Keratinocyte (primary cell): ENCODE measurements at regions not wholly inside any gene's neighbourhood (a gene's known extent, or its start where the extent isn't known, plus 50 kb on each side); places are given as distances from the start of the nearest gene placed in this dataset.

Experiments used
- DNase-seq: peaks from one replicate; pipeline ENCODE4 v3.0.0-alpha.2; 2011; ENCODE audit warnings: low read depth, missing footprints, low spot score
- FAIRE-seq: peaks from 2 replicates; lab custom pipeline; 2011; peaks lifted over from hg19 to GRCh38; lab: Jason Lieb, UNC
- H2AFZ ChIP-seq: 2 replicates; pipeline ENCODE4 v1.6.0; 2012; ENCODE audit warnings: low read length, control low read depth, inconsistent platforms; ENCODE audit not compliant: control insufficient read depth
- H3K27ac ChIP-seq: 2 replicates; pipeline ENCODE4 v1.5.1; 2011; ENCODE audit warnings: low read length; ENCODE audit not compliant: control insufficient read depth, insufficient read depth
- H3K27me3 ChIP-seq: 3 replicates; pipeline ENCODE4 v1.6.0; 2011; ENCODE audit warnings: low read length; ENCODE audit not compliant: control insufficient read depth, insufficient read depth; ENCODE audit errors: extremely low read depth
- H3K36me3 ChIP-seq, 2 experiments: 2 replicates in 1 of 2; 3 replicates in 1 of 2; pipeline ENCODE4 v1.5.1; 2011; ENCODE audit warnings: low read length in 2 of 2, mild to moderate bottlenecking in 1 of 2; ENCODE audit not compliant: control insufficient read depth in 2 of 2, insufficient read depth in 2 of 2; ENCODE audit errors: extremely low read depth in 1 of 2
- H3K4me1 ChIP-seq: 3 replicates; pipeline ENCODE4 v1.5.1; 2011; ENCODE audit warnings: low read length; ENCODE audit not compliant: control insufficient read depth, insufficient read depth; ENCODE audit errors: extremely low read depth
- H3K4me2 ChIP-seq: 3 replicates; pipeline ENCODE4 v1.6.0; 2011; ENCODE audit warnings: low read depth, low read length; ENCODE audit not compliant: control insufficient read depth, insufficient read depth; ENCODE audit errors: extremely low read depth
- H3K4me3 ChIP-seq, 3 experiments: fragments of 200-600 bp in 1 of 3; sonication (generic) in 1 of 3; 2 replicates in 2 of 3; 3 replicates in 1 of 3; pipeline ENCODE4 v1.5.1; 2011 to 2016; ENCODE audit warnings: low read length in 3 of 3, mild to moderate bottlenecking in 3 of 3, control low read depth in 2 of 3, inconsistent platforms in 1 of 3, low read depth in 1 of 3, mixed read lengths in 1 of 3, mixed run types in 1 of 3, moderate library complexity in 1 of 3; ENCODE audit not compliant: control insufficient read depth in 2 of 3, insufficient read depth in 2 of 3; ENCODE audit errors: extremely low read depth in 1 of 3
- H3K79me2 ChIP-seq: 2 replicates; pipeline ENCODE4 v1.6.0; 2012; ENCODE audit warnings: low read length; ENCODE audit not compliant: control insufficient read depth, insufficient read depth
- H3K9ac ChIP-seq: 3 replicates; pipeline ENCODE4 v1.6.0; 2011; ENCODE audit warnings: low read length; ENCODE audit not compliant: control insufficient read depth, insufficient read depth; ENCODE audit errors: extremely low read depth
- H3K9me1 ChIP-seq: 3 replicates; pipeline ENCODE4 v1.6.0; 2011; ENCODE audit warnings: low read length; ENCODE audit not compliant: control insufficient read depth, insufficient read depth; ENCODE audit errors: extremely low read depth
- H3K9me3 ChIP-seq: 2 replicates; pipeline ENCODE4 v1.5.1; 2012; ENCODE audit warnings: low read depth, low read length; ENCODE audit not compliant: control insufficient read depth
- H4K20me1 ChIP-seq: 3 replicates; pipeline ENCODE4 v1.6.0; 2011; ENCODE audit warnings: low read length; ENCODE audit not compliant: control insufficient read depth, insufficient read depth; ENCODE audit errors: extremely low read depth
- CTCF ChIP-seq, 3 experiments: IDR thresholded peaks in 1 of 3; conservative IDR thresholded peaks in 1 of 3; optimal IDR thresholded peaks in 1 of 3; 2 replicates in 2 of 3; 3 replicates in 1 of 3; pipeline versions ENCODE3 to v1.5.1; 2011; ENCODE audit warnings: low read length in 3 of 3, mild to moderate bottlenecking in 3 of 3, moderate library complexity in 2 of 3, control low read depth in 1 of 3, inconsistent platforms in 1 of 3; ENCODE audit not compliant: insufficient read depth in 2 of 3; ENCODE audit errors: extremely low read depth in 1 of 3
- EZH2 ChIP-seq: IDR thresholded peaks from one replicate; pipeline ENCODE4 v1.6.1; 2012; ENCODE audit warnings: inconsistent platforms, mild to moderate bottlenecking, low read length, moderate library complexity
- dilution Hi-C: fragments of 300-500 bp; cut with MboI; formaldehyde crosslinking; loops from one replicate; pipeline ENCODE4 v1.7.0; 2020; ENCODE audit warnings: low sequenced_read_pairs; ENCODE audit not compliant: extremely low pct_ligation_motif_present

- H3K9me3 ChIP-seq, result no peaks in the 10 kb centered on the region
- TF ChIP-seq EZH2 (no peak), CTCF (optimal IDR thresholded peaks at IDR 0.05 in 1 of 3, IDR thresholded peaks at IDR 0.05 in 1 of 3, conservative IDR thresholded peaks at IDR 0.05 in 1 of 3; ENCODE audit: extremely low read depth in 1 of 3, insufficient read depth in 2 of 3, low read length in 3 of 3) (no peak)
- H3K36me3 ChIP-seq, result no peaks in the 10 kb centered on the region
- H3K9me1 ChIP-seq, result no peaks in the 10 kb centered on the region
- H3K4me3 ChIP-seq, result no peak overlapping the region
- no peak overlapping the region for H3K9ac ChIP-seq
- no peak for FAIRE-seq
- dilution Hi-C loops, result no loop called here
- H3K4me1 ChIP-seq, result no peaks in the 10 kb centered on the region
- no peak overlapping the region for H3K4me2 ChIP-seq
- H4K20me1 ChIP-seq, result no peaks in the 10 kb centered on the region
- H2AFZ ChIP-seq, result no peak overlapping the region
- DNase-seq, result no peak
- no peak overlapping the region for H3K27ac ChIP-seq
- H3K27me3 ChIP-seq, result peaks cover 8% of the 10 kb centered on the region
- H3K79me2 ChIP-seq, result no peaks in the 10 kb centered on the region
These were observed 76.0 kb upstream of the ATF3 start for GRCh38 chr1:212532469-212533147.

- H3K27ac ChIP-seq, result no peak overlapping the region
- dilution Hi-C loops, result no loop called here
- H3K27me3 ChIP-seq, result peaks cover 8% of the 10 kb centered on the region
- H3K4me2 ChIP-seq, result no peak overlapping the region
- TF ChIP-seq CTCF (optimal IDR thresholded peaks at IDR 0.05 in 1 of 3, IDR thresholded peaks at IDR 0.05 in 1 of 3, conservative IDR thresholded peaks at IDR 0.05 in 1 of 3; ENCODE audit: extremely low read depth in 1 of 3, insufficient read depth in 2 of 3, low read length in 3 of 3), result no peak
- no peak for TF ChIP-seq EZH2
- no peaks in the 10 kb centered on the region for H3K36me3 ChIP-seq
- no peaks in the 10 kb centered on the region for H3K9me3 ChIP-seq
- no peak for DNase-seq
- H3K9ac ChIP-seq, result no peak overlapping the region
- FAIRE-seq, result no peak
- H4K20me1 ChIP-seq, result no peaks in the 10 kb centered on the region
- no peaks in the 10 kb centered on the region for H3K9me1 ChIP-seq
- no peaks in the 10 kb centered on the region for H3K79me2 ChIP-seq
- no peak overlapping the region for H3K4me3 ChIP-seq
- H2AFZ ChIP-seq, result no peak overlapping the region
- no peaks in the 10 kb centered on the region for H3K4me1 ChIP-seq
These were observed 75.4 kb upstream of the ATF3 start for GRCh38 chr1:212533148-212533517.
